Body of pancreas (tissue), 4 donors: ENCODE measurements at regions not wholly inside any gene's neighbourhood (a gene's known extent, or its start where the extent isn't known, plus 50 kb on each side); places are given as distances from the start of the nearest gene placed in this dataset.

Experiments
- ATAC-seq: fragments of 150-250 bp; one replicate; pipeline ENCODE4 v1.9.1; 2016
- DNase-seq, 4 donors: peaks; one replicate each; pipeline ENCODE4 v3.0.0-alpha.2; 2019
- H3K27ac ChIP-seq, 4 donors: fragments of 200-600 bp; sonication (generic); 1 replicate in 3 of 4; 2 replicates in 1 of 4; pipeline versions ENCODE4 v1.5.1 to v1.6.1; 2016 to 2019; ENCODE audit warnings: mild to moderate bottlenecking in 1 of 4, mixed read lengths in 1 of 4, moderate library complexity in 1 of 4
- H3K27me3 ChIP-seq, 2 donors: fragments of 200-600 bp; sonication (generic); one replicate each; pipeline ENCODE4 v1.6.0; 2016; ENCODE audit warnings: mild to moderate bottlenecking in 1 of 2
- H3K36me3 ChIP-seq, 2 donors: fragments of 200-600 bp; sonication (generic); replicated peaks in 1 of 2; 2 replicates each; pipeline ENCODE4 v1.5.1; 2016; ENCODE audit warnings: low read depth in 2 of 2; ENCODE audit not compliant: insufficient read depth in 1 of 2
- H3K4me1 ChIP-seq: fragments of 200-600 bp; sonication (generic); one replicate; pipeline ENCODE4 v1.6.0; 2016
- H3K4me3 ChIP-seq, 2 donors: fragments of 200-600 bp; sonication (generic); 1 replicate in 1 of 2; 2 replicates in 1 of 2; pipeline ENCODE4 v1.5.1; 2016 to 2019
- H3K9me3 ChIP-seq, 3 donors: fragments of 200-600 bp; sonication (generic); 1 replicate in 2 of 3; 2 replicates in 1 of 3; pipeline ENCODE4 v1.5.1; 2016
- CTCF ChIP-seq, 7 experiments: fragments of 450-650 bp in 4 of 7; fragments of 200-600 bp in 3 of 7; sonication (generic) in 3 of 7; IDR thresholded peaks; one replicate each; pipeline ENCODE4 v1.5.1; 2016 to 2019; ENCODE audit warnings: antibody characterized with exemption in 7 of 7
- POLR2A ChIP-seq, 3 donors: fragments of 450-650 bp; IDR thresholded peaks; one replicate each; pipeline ENCODE4 v1.6.1; 2016; ENCODE audit warnings: antibody characterized with exemption in 3 of 3, mild to moderate bottlenecking in 2 of 3
- WGBS, 2 donors: methylation state at CpG; one replicate each; pipeline ENCODE4 v1.1.5; 2017; 5-methylcytosine and 5-hydroxymethylcytosine counted together
- intact Hi-C: fragments of 100-400 bp; cut with DNase I; formaldehyde crosslinking; loops from one replicate; pipeline ENCODE4 v1.15.1; 2023

- Histone ChIP-seq H3K36me3 (no peaks in the 10 kb centered on the region), H3K4me3 (no peak overlapping the region), H3K9me3 (no peaks in the 10 kb centered on the region), H3K4me1 (no peaks in the 10 kb centered on the region), H3K27ac (no peak overlapping the region), H3K27me3 (peaks cover 0 to 6% of the 10 kb centered on the region in 2 donors)
- WGBS, 2 donors, result 28 to 33% methylated on average over 17 to 20 of the region's 20 CpGs
- TF ChIP-seq POLR2A (IDR thresholded peaks at IDR 0.05), result no peak
- TF ChIP-seq CTCF (IDR thresholded peaks at IDR 0.05), result no peak
- DNase-seq (no peak), ATAC-seq (no peak)
- intact Hi-C loops, result no loop called here
Observed at GRCh38 chr17:77786740-77787505, 171.6 kb upstream of the TNRC6C start.

GRCh38 chr17:77790143-77790829, 168.2 kb upstream of the TNRC6C start:
- TF ChIP-seq POLR2A (IDR thresholded peaks at IDR 0.05), result no peak
- TF ChIP-seq CTCF (IDR thresholded peaks at IDR 0.05), result no peak
- DNase-seq (no peak), ATAC-seq (no peak)
- Histone ChIP-seq H3K27me3 (peaks cover 0 to 3% of the 10 kb centered on the region in 2 donors), H3K27ac (no peak overlapping the region), H3K9me3 (no peaks in the 10 kb centered on the region), H3K4me1 (no peaks in the 10 kb centered on the region), H3K4me3 (no peak overlapping the region), H3K36me3 (no peaks in the 10 kb centered on the region)
- WGBS, 2 donors, result 40 to 46% methylated on average over 9 of the region's 9 CpGs
- intact Hi-C loops, result no loop called here

- no peaks in the 10 kb centered on the region for H3K36me3 ChIP-seq
- no peaks in the 10 kb centered on the region for H3K9me3 ChIP-seq
- WGBS, 2 donors, result 69 to 73% methylated on average over 5 to 10 of the region's 10 CpGs
- no peaks in the 10 kb centered on the region for H3K4me1 ChIP-seq
- no peak overlapping the region for H3K4me3 ChIP-seq
- TF ChIP-seq CTCF (IDR thresholded peaks at IDR 0.05), result no peak
- no peak for TF ChIP-seq POLR2A (IDR thresholded peaks at IDR 0.05)
- peaks cover 0 to 3% of the 10 kb centered on the region in 2 donors for H3K27me3 ChIP-seq
- DNase-seq (no peak), ATAC-seq (no peak)
- no peak overlapping the region for H3K27ac ChIP-seq
- intact Hi-C loops, result no loop called here
Observed at GRCh38 chr17:77792626-77793025, 165.9 kb upstream of the TNRC6C start.

GRCh38 chr17:77793146-77793970, 165.1 kb upstream of the TNRC6C start:
- H3K36me3 ChIP-seq, result no peaks in the 10 kb centered on the region
- ATAC-seq, result no peak

More at GRCh38 chr17:77793146-77793970, 165.1 kb upstream of the TNRC6C start:
- Histone ChIP-seq H3K27ac (no peak overlapping the region), H3K4me3 (no peak overlapping the region), H3K27me3 (peaks cover 0 to 3% of the 10 kb centered on the region in 2 donors), H3K9me3 (no peaks in the 10 kb centered on the region), H3K4me1 (no peaks in the 10 kb centered on the region)
- WGBS, 2 donors, result 47 to 48% methylated on average over 21 to 38 of the region's 40 CpGs
- no peak for DNase-seq
- TF ChIP-seq POLR2A (IDR thresholded peaks at IDR 0.05) (no peak), CTCF (IDR thresholded peaks at IDR 0.05) (no peak)
- intact Hi-C loops, result no loop called here
